ENCODE measurements at regions not wholly inside any gene's neighbourhood (a gene's known extent, or its start where the extent isn't known, plus 50 kb on each side); places are given as distances from the start of the nearest gene placed in this dataset.

DNA sequence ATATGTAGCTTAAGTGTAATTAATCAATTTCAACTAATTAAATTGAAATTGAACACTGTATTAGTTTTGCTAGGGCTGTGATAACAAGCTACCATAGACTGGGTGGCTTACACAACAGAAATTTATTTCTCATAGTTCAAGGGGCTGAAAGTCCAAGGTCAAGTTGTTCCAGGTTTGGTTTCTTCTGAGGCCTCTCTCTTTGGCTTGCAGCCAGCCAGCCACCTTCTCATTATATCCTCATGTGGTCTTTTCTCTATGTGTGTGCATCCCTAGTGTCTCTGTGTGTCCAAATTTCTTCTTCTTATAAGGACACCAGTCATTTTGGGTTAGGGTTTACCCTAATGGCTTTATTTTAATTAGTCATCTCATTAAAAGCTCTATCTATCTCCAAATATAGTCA lies 611.7 kb downstream of the UTRN start:
- no peak overlapping the region for H3K27ac ChIP-seq (ENCODE audit: low read depth, low read length)

DNA sequence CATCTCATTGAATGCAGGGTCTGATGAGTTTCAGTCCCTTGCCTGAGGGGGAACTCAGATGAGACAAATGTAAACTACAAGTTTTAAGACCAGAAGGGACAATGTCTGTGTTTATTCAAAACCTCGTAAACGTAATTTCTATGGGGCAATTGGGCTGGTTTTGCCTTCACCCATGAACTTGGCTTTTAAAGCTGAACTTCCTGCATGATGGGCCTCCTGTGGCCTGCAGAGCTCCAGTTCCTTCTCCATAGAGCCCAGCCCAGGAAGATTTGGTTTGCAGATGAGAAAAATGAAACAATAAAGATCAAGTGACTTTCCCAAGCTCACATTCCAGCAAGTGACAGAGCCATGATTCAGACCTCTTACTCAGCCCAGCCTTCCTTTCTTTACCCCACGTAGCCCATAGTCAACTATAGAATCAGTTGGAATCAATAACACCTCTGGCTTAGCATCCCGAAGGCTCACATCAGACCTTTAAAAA lies 612.3 kb downstream of the UTRN start:
- Histone ChIP-seq H3K36me3 (ENCODE audit: control insufficient read depth, insufficient read depth, low read length) (no peaks in the 10 kb centered on the region), H3K4me3 (ENCODE audit: low read depth, low read length) (no peak overlapping the region), H3K9me3 (ENCODE audit: control insufficient read depth, insufficient read depth, low read length) (peaks cover 14% of the 10 kb centered on the region), H3K4me1 (ENCODE audit: control insufficient read depth, insufficient read depth, low read length) (peaks cover 21% of the 10 kb centered on the region), H3K27me3 (ENCODE audit: control insufficient read depth, insufficient read depth, low read length) (peaks cover 3% of the 10 kb centered on the region), H3K9ac (ENCODE audit: low read depth, low read length) (no peak overlapping the region), H3K27ac (ENCODE audit: low read depth, low read length) (no peak overlapping the region)

More for the DNA sequence above, 611.7 kb downstream of the UTRN start:
- no peaks in the 10 kb centered on the region for H3K36me3 ChIP-seq (ENCODE audit: control insufficient read depth, insufficient read depth, low read length)
- no peak overlapping the region for H3K4me3 ChIP-seq (ENCODE audit: low read depth, low read length)
- H3K9me3 ChIP-seq (ENCODE audit: control insufficient read depth, insufficient read depth, low read length), result peaks cover 8% of the 10 kb centered on the region
- H3K4me1 ChIP-seq (ENCODE audit: control insufficient read depth, insufficient read depth, low read length), result peaks cover 21% of the 10 kb centered on the region
- H3K27me3 ChIP-seq (ENCODE audit: control insufficient read depth, insufficient read depth, low read length), result peaks cover 3% of the 10 kb centered on the region
- H3K9ac ChIP-seq (ENCODE audit: low read depth, low read length), result no peak overlapping the region

DNA sequence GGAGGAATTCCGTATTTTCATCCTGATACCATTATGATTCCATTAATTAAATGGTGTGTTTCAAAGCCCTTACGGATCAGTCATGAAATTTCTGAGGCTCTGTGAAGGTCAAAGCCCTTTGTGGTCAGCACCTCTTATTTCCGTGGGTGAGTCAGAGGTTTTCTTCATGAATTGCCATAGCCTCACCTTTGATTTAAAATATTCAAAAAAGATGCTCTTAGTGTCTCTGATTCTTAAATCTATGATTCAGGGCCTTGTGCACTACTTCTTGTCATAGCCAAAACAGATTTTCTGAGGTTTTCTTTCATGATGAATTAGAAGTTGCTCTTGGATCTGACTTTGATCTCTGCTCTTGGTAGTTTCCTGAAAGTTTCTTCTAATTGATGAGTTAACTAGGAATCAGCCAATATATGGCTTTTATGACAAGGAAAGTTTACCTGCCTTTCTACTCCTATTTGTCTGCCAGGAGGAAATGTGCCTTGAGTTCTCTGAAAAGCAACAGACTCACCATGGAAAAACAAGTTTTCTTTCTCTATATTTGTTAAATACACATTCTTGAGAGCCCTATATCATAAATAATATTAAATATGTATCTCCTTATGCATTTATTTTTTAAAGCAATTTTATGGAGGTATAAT lies 613.0 kb downstream of the UTRN start:
- H3K4me3 ChIP-seq (ENCODE audit: low read depth, low read length), result no peak overlapping the region
- H3K4me1 ChIP-seq (ENCODE audit: control insufficient read depth, insufficient read depth, low read length), result peaks cover 21% of the 10 kb centered on the region
- no peak overlapping the region for H3K9ac ChIP-seq (ENCODE audit: low read depth, low read length)
- H3K36me3 ChIP-seq (ENCODE audit: control insufficient read depth, insufficient read depth, low read length), result no peaks in the 10 kb centered on the region
- H3K27me3 ChIP-seq (ENCODE audit: control insufficient read depth, insufficient read depth, low read length), result peaks cover 3% of the 10 kb centered on the region
- peaks cover 14% of the 10 kb centered on the region for H3K9me3 ChIP-seq (ENCODE audit: control insufficient read depth, insufficient read depth, low read length)
- no peak overlapping the region for H3K27ac ChIP-seq (ENCODE audit: low read depth, low read length)

DNA sequence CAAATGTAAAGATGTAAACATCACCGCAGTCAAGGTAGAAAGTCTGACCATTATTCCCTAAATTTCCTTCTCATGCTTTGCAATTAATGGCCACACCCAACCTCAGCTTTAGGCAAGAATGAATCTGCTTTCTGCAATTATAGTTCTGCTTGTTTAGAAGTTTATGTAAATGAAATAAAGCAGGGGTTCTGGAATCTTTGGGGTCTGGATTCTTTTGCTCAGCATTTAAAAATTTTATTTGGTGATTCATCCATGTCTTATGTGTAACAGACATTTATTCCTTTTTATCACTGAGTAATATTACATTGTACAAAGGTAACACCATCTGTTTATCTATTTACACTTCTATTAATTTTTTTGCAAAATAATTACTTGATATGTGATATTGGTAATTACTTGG lies 613.6 kb downstream of the UTRN start:
- Histone ChIP-seq H3K36me3 (ENCODE audit: control insufficient read depth, insufficient read depth, low read length) (no peaks in the 10 kb centered on the region), H3K4me3 (ENCODE audit: low read depth, low read length) (no peak overlapping the region), H3K27me3 (ENCODE audit: control insufficient read depth, insufficient read depth, low read length) (peaks cover 3% of the 10 kb centered on the region), H3K9me3 (ENCODE audit: control insufficient read depth, insufficient read depth, low read length) (peaks cover 14% of the 10 kb centered on the region), H3K4me1 (ENCODE audit: control insufficient read depth, insufficient read depth, low read length) (peaks cover 21% of the 10 kb centered on the region), H3K9ac (ENCODE audit: low read depth, low read length) (no peak overlapping the region), H3K27ac (ENCODE audit: low read depth, low read length) (no peak overlapping the region)

DNA sequence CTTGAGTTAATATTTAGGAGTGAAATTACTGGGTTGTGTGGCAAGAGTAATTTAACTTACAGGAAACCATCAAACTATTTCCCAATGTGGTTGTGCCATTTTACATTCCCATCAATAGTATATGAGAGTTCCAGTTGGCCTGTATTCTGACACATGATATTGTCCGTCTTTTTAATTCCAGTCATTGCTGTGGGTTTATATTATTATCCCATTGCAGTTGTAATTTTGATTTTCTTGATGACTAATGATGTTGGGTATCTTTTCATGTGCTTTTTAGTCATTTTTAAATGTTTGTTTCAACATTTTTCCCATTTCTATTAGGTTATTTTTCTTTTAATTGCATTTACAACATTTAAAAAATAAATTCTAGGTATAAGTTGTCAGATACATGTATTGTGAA lies 614.0 kb downstream of the UTRN start:
- Histone ChIP-seq H3K27me3 (ENCODE audit: control insufficient read depth, insufficient read depth, low read length) (peaks cover 3% of the 10 kb centered on the region), H3K9ac (ENCODE audit: low read depth, low read length) (no peak overlapping the region), H3K27ac (ENCODE audit: low read depth, low read length) (no peak overlapping the region)

DNA sequence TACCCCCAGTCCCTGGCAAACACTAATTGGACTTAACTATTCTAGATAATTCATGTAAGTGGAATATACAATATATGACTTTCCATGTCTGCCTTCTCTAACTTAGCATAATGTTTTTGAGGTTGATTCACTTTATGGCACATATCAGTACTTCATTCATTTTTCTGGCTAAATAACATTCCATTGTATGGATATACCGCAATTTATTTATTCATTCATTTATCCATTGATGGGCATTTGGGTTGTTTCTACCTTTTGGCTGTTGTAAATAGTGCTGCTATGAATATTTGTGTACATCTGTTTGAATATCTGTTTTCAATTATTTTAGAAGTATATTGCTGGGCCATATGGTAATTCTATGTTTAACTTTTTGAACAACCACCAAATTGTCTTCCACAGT lies 616.3 kb downstream of the UTRN start:
- H3K4me3 ChIP-seq (ENCODE audit: low read depth, low read length), result no peak overlapping the region
- H3K27ac ChIP-seq (ENCODE audit: low read depth, low read length), result no peak overlapping the region
- H3K4me1 ChIP-seq (ENCODE audit: control insufficient read depth, insufficient read depth, low read length), result peaks cover 9% of the 10 kb centered on the region
- no peak overlapping the region for H3K9ac ChIP-seq (ENCODE audit: low read depth, low read length)
- H3K27me3 ChIP-seq (ENCODE audit: control insufficient read depth, insufficient read depth, low read length), result no peaks in the 10 kb centered on the region
- H3K9me3 ChIP-seq (ENCODE audit: control insufficient read depth, insufficient read depth, low read length), result peaks cover 14% of the 10 kb centered on the region
- no peaks in the 10 kb centered on the region for H3K36me3 ChIP-seq (ENCODE audit: control insufficient read depth, insufficient read depth, low read length)

More for the DNA sequence above, 614.0 kb downstream of the UTRN start:
- peaks cover 21% of the 10 kb centered on the region for H3K4me1 ChIP-seq (ENCODE audit: control insufficient read depth, insufficient read depth, low read length)
- H3K9me3 ChIP-seq (ENCODE audit: control insufficient read depth, insufficient read depth, low read length), result peaks cover 14% of the 10 kb centered on the region
- H3K36me3 ChIP-seq (ENCODE audit: control insufficient read depth, insufficient read depth, low read length), result no peaks in the 10 kb centered on the region
- no peak overlapping the region for H3K4me3 ChIP-seq (ENCODE audit: low read depth, low read length)

DNA sequence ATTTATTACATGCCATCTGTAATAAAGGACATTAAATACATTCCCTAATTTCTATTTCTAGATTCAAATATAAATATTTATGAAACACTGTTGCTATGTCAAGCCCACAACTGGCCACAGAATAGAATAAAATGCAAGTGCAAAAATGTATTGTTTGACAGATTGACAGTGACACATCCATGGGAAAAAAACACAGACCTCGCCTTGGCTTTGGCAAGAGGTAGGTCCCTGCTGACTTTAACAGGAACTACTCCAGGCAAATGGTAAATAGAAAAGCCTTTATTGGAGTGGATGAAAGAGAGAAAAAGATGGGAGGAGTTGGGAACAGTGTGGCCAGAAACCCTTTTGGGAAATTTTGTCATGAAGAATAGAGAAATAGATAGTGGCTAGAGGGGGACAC lies 622.9 kb downstream of the UTRN start:
- no peaks in the 10 kb centered on the region for H3K9me3 ChIP-seq (ENCODE audit: control insufficient read depth, insufficient read depth, low read length)
- H3K4me1 ChIP-seq (ENCODE audit: control insufficient read depth, insufficient read depth, low read length), result no peaks in the 10 kb centered on the region; the same call in 1 of the 2 replicates
- H3K9ac ChIP-seq (ENCODE audit: low read depth, low read length), result no peak overlapping the region
- no peaks in the 10 kb centered on the region for H3K27me3 ChIP-seq (ENCODE audit: control insufficient read depth, insufficient read depth, low read length)
- H3K4me3 ChIP-seq (ENCODE audit: low read depth, low read length), result no peak overlapping the region
- no peaks in the 10 kb centered on the region for H3K36me3 ChIP-seq (ENCODE audit: control insufficient read depth, insufficient read depth, low read length)
- H3K27ac ChIP-seq (ENCODE audit: low read depth, low read length), result no peak overlapping the region

DNA sequence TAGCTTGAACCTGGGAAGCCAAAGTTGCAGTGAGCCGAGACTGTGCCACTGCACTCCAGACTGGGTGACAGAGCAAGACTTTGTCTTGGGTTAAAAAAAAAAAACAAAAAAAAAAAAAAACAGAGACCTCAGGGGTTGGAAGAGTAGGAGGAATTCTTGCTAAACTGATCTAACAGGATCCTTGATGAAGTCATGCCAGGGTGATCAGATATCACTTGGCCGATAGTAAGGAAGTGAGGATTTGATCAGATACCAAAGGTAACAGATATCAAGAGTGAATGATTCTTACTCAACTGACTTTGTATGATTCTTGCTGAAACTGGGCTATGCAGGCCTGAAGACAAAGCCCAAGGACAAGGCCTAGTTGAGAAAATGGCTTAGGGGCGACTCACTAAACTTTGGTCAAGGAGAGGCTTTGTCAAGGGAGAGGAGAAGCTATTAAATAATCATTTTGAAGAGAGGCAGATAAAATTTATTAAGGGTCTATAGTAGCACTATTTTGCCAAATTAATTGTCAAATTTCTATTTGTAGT lies 624.7 kb downstream of the UTRN start:
- Histone ChIP-seq H3K4me1 (ENCODE audit: control insufficient read depth, insufficient read depth, low read length) (no peaks in the 10 kb centered on the region; the same call in 1 of the 2 replicates), H3K9me3 (ENCODE audit: control insufficient read depth, insufficient read depth, low read length) (no peaks in the 10 kb centered on the region), H3K36me3 (ENCODE audit: control insufficient read depth, insufficient read depth, low read length) (no peaks in the 10 kb centered on the region), H3K4me3 (ENCODE audit: low read depth, low read length) (no peak overlapping the region), H3K27me3 (ENCODE audit: control insufficient read depth, insufficient read depth, low read length) (no peaks in the 10 kb centered on the region), H3K27ac (ENCODE audit: low read depth, low read length) (no peak overlapping the region), H3K9ac (ENCODE audit: low read depth, low read length) (no peak overlapping the region)

DNA sequence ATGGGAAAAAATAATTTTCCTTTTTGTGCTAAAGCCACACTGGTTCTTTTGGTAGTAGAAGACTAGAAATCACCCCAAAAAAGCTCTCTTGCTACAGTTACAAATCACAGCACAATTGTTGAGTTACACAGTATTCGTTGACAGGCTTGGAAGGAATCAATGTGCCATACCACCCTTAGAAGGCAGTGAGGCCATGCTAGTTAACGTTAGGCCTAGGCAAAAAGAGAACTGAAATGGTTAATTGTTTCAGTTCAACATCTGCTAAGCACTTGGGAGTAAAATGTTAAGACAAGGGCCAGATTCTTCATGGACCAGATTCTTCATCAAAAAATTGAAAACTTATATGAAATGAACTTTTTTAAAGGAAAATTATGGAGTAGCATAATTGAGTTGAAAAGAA lies 626.2 kb downstream of the UTRN start:
- no peak overlapping the region for H3K9ac ChIP-seq (ENCODE audit: low read depth, low read length)
- H3K36me3 ChIP-seq (ENCODE audit: control insufficient read depth, insufficient read depth, low read length), result no peaks in the 10 kb centered on the region
- no peaks in the 10 kb centered on the region; the same call in 1 of the 2 replicates for H3K4me1 ChIP-seq (ENCODE audit: control insufficient read depth, insufficient read depth, low read length)
- H3K27me3 ChIP-seq (ENCODE audit: control insufficient read depth, insufficient read depth, low read length), result no peaks in the 10 kb centered on the region
- no peak overlapping the region for H3K4me3 ChIP-seq (ENCODE audit: low read depth, low read length)
- no peak overlapping the region for H3K27ac ChIP-seq (ENCODE audit: low read depth, low read length)
- H3K9me3 ChIP-seq (ENCODE audit: control insufficient read depth, insufficient read depth, low read length), result no peaks in the 10 kb centered on the region

DNA sequence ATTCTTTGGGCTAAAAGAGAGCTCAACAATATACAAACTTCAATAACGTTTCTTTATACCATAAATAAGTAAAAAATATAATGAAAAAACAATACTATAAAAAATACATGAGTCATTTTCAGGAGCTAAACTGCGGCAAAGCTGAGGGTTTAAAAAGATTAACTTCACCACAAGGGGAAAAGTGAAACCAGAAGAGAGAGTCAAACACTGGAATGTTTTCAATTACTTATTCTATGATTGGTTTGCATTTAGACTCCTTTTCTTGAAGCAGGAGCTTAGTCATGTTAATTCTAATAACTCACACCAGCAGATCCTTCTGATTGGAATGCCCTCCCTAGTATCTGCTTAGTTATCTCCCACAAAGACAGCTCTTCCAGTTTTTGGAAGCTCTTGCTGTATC lies 627.3 kb downstream of the UTRN start:
- H3K27ac ChIP-seq (ENCODE audit: low read depth, low read length), result no peak overlapping the region
- H3K4me3 ChIP-seq (ENCODE audit: low read depth, low read length), result no peak overlapping the region
- H3K9ac ChIP-seq (ENCODE audit: low read depth, low read length), result no peak overlapping the region
- H3K4me1 ChIP-seq (ENCODE audit: control insufficient read depth, insufficient read depth, low read length), result no peaks in the 10 kb centered on the region; the same call in 1 of the 2 replicates
- H3K27me3 ChIP-seq (ENCODE audit: control insufficient read depth, insufficient read depth, low read length), result no peaks in the 10 kb centered on the region
- H3K9me3 ChIP-seq (ENCODE audit: control insufficient read depth, insufficient read depth, low read length), result no peaks in the 10 kb centered on the region
- H3K36me3 ChIP-seq (ENCODE audit: control insufficient read depth, insufficient read depth, low read length), result no peaks in the 10 kb centered on the region

DNA sequence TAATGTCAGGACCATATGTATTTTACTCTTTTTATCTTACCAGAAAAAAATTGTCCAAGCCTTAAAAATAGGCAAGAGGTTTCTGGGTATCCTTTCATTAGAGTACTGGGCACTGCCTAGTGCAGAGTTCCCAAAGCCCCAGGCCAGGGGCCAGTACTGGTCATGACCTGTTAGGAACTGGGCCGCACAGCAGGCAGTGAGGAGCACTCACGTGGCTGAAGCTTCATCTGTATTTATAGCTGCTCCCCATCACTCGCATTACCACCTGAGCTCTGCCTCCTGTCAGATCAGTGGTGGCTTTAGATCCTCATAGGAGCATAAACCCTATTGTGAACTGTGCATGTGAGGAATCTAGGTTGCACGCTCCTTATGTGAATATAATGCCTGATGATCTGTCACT lies 632.9 kb downstream of the UTRN start:
- H3K27me3 ChIP-seq (ENCODE audit: control insufficient read depth, insufficient read depth, low read length), result no peaks in the 10 kb centered on the region
- no peak overlapping the region for H3K4me3 ChIP-seq (ENCODE audit: low read depth, low read length)
- H3K9me3 ChIP-seq (ENCODE audit: control insufficient read depth, insufficient read depth, low read length), result peaks cover 9% of the 10 kb centered on the region; the same call in 1 of the 2 replicates
- H3K9ac ChIP-seq (ENCODE audit: low read depth, low read length), result no peak overlapping the region
- H3K36me3 ChIP-seq (ENCODE audit: control insufficient read depth, insufficient read depth, low read length), result no peaks in the 10 kb centered on the region
- peaks cover 19% of the 10 kb centered on the region for H3K4me1 ChIP-seq (ENCODE audit: control insufficient read depth, insufficient read depth, low read length)
- H3K27ac ChIP-seq (ENCODE audit: low read depth, low read length), result no peak overlapping the region

Measured in HUES48 (cell line).